ENCODE measurements at regions not wholly inside any gene's neighbourhood (a gene's known extent, or its start where the extent isn't known, plus 50 kb on each side); places are given as distances from the start of the nearest gene placed in this dataset.
A peak's percentile ranks its signal among the peaks of the same experiment; 100 is the strongest.

- DNase-seq (ENCODE audit: low read depth) = no peak
- TF ChIP-seq CTCF (IDR thresholded peaks at IDR 0.05; ENCODE audit: low read depth, low read length, missing control alignments) = no peak
- no peak overlapping the region for H3K4me3 ChIP-seq (ENCODE audit: low read depth, low read length)
Observed at GRCh38 chr14:76708771-76709170, 52.5 kb upstream of the VASH1 start.

- peak; percentile 78 for TF ChIP-seq CTCF (IDR thresholded peaks at IDR 0.05; ENCODE audit: low read depth, low read length, missing control alignments)
- H3K4me3 ChIP-seq (ENCODE audit: low read depth, low read length) = no peak overlapping the region
- DNase-seq (ENCODE audit: low read depth) = peak; percentile 15
Observed at GRCh38 chr14:76710056-76711010, 50.9 kb upstream of the VASH1 start.
